ENCODE measurements at regions not wholly inside any gene's neighbourhood (a gene's known extent, or its start where the extent isn't known, plus 50 kb on each side); places are given as distances from the start of the nearest gene placed in this dataset.

DNA sequence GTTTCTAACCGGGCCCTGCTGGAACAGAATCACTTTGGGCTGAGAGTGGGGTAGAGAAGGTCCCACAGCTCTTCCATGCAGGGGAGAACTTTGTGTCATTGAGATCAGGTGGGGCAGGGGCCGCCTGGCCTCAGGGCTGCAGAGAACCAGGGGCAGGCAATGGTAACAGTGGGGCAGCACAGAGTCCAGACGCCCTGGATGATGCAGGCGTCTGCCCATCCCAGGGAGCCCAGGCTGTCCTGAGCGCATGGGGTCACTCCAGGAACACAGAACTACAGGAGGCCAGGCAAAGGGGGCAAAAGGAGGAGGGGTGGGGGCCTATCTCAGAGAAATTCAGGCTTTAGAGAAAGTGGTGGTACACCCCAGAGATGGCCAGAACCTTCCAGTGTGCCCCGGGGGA is 121.3 kb downstream of the NDUFA10 start:
- H3K79me2 ChIP-seq (ENCODE audit: control insufficient read depth, insufficient read depth, low read length) = no peaks in the 10 kb centered on the region
- intact Hi-C loops (cut with micrococcal nuclease; ENCODE audit: unreplicated experiment) (no loop called here), in situ Hi-C loops (cut with MboI) (no loop called here)
- no peak for FAIRE-seq
- no peak overlapping the region for H3K9ac ChIP-seq (ENCODE audit: control insufficient read depth, insufficient read depth, low read length)
- TF ChIP-seq, protein P1, sequence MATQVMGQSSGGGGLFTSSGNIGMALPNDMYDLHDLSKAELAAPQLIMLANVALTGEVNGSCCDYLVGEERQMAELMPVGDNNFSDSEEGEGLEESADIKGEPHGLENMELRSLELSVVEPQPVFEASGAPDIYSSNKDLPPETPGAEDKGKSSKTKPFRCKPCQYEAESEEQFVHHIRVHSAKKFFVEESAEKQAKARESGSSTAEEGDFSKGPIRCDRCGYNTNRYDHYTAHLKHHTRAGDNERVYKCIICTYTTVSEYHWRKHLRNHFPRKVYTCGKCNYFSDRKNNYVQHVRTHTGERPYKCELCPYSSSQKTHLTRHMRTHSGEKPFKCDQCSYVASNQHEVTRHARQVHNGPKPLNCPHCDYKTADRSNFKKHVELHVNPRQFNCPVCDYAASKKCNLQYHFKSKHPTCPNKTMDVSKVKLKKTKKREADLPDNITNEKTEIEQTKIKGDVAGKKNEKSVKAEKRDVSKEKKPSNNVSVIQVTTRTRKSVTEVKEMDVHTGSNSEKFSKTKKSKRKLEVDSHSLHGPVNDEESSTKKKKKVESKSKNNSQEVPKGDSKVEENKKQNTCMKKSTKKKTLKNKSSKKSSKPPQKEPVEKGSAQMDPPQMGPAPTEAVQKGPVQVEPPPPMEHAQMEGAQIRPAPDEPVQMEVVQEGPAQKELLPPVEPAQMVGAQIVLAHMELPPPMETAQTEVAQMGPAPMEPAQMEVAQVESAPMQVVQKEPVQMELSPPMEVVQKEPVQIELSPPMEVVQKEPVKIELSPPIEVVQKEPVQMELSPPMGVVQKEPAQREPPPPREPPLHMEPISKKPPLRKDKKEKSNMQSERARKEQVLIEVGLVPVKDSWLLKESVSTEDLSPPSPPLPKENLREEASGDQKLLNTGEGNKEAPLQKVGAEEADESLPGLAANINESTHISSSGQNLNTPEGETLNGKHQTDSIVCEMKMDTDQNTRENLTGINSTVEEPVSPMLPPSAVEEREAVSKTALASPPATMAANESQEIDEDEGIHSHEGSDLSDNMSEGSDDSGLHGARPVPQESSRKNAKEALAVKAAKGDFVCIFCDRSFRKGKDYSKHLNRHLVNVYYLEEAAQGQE (IDR thresholded peaks at IDR 0.05; ENCODE audit: low read depth, low read length) = no peak
- TF ChIP-seq POLR2A (IDR thresholded peaks at IDR 0.05; ENCODE audit: low read depth, low read length) (no peak), CBX5 (IDR thresholded peaks at IDR 0.05; ENCODE audit: low read depth) (no peak)
- DNase-seq (ENCODE audit: low read depth, low spot score) = no peak
- H3K9me3 ChIP-seq (replicated peaks; ENCODE audit: control insufficient read depth, insufficient read depth, low read length) = no peaks in the 10 kb centered on the region
- no peak overlapping the region for H2AFZ ChIP-seq (ENCODE audit: control insufficient read depth, low read depth, low read length)
- no peak overlapping the region for H3K4me3 ChIP-seq
- no peak for ATAC-seq
- RAD21 ChIA-PET (ENCODE audit: unreplicated experiment) = no interaction called here
- H3K36me3 ChIP-seq (ENCODE audit: control insufficient read depth in 2 of 2, insufficient read depth in 2 of 2, low read length in 1 of 2) = no peaks in the 10 kb centered on the region
- no peaks in the 10 kb centered on the region for H3K27me3 ChIP-seq (replicated peaks in 1 of 2; ENCODE audit: control insufficient read depth in 2 of 2, insufficient read depth in 2 of 2, low read length in 1 of 2)
- CTCF ChIA-PET = no interaction called here
- SMC1A ChIA-PET (ENCODE audit: uncharacterized antibody, unreplicated experiment) = no interaction called here
- no peaks in the 10 kb centered on the region for H3K4me1 ChIP-seq (ENCODE audit: control insufficient read depth, insufficient read depth, low read length)
- H4K20me1 ChIP-seq (ENCODE audit: control insufficient read depth, insufficient read depth) = no peaks in the 10 kb centered on the region
- no peak overlapping the region for H3K4me2 ChIP-seq (ENCODE audit: control insufficient read depth, insufficient read depth)
- no TSS peak for BruUV-seq (replicated peaks)
- POLR2A ChIA-PET = no interaction called here
- no peak overlapping the region for H3K27ac ChIP-seq (ENCODE audit: control insufficient read depth, insufficient read depth)
- WGBS (ENCODE audit: insufficient coverage, insufficient replicate concordance, low lambda C conversion rate, missing lambda C conversion rate) = 60% methylated on average over 6 of the region's 6 CpGs

GRCh38 chr2:239903210-239903609 is 121.9 kb downstream of the NDUFA10 start:
- Histone ChIP-seq H4K20me1 (ENCODE audit: control insufficient read depth, insufficient read depth) (no peaks in the 10 kb centered on the region), H3K4me2 (ENCODE audit: control insufficient read depth, insufficient read depth) (no peak overlapping the region), H3K27ac (ENCODE audit: control insufficient read depth, insufficient read depth) (no peak overlapping the region), H3K4me1 (ENCODE audit: control insufficient read depth, insufficient read depth, low read length) (no peaks in the 10 kb centered on the region), H2AFZ (ENCODE audit: control insufficient read depth, low read depth, low read length) (no peak overlapping the region), H3K9ac (ENCODE audit: control insufficient read depth, insufficient read depth, low read length) (no peak overlapping the region), H3K27me3 (replicated peaks in 1 of 2; ENCODE audit: control insufficient read depth in 2 of 2, insufficient read depth in 2 of 2, low read length in 1 of 2) (no peaks in the 10 kb centered on the region), H3K36me3 (ENCODE audit: control insufficient read depth in 2 of 2, insufficient read depth in 2 of 2, low read length in 1 of 2) (no peaks in the 10 kb centered on the region), H3K4me3 (no peak overlapping the region), H3K9me3 (replicated peaks; ENCODE audit: control insufficient read depth, insufficient read depth, low read length) (no peaks in the 10 kb centered on the region), H3K79me2 (ENCODE audit: control insufficient read depth, insufficient read depth, low read length) (no peaks in the 10 kb centered on the region)
- ChIA-PET POLR2A (no interaction called here), RAD21 (ENCODE audit: unreplicated experiment) (no interaction called here), CTCF (no interaction called here), SMC1A (ENCODE audit: uncharacterized antibody, unreplicated experiment) (no interaction called here)
- BruUV-seq (replicated peaks) = no TSS peak
- in situ Hi-C loops (cut with MboI) (no loop called here), intact Hi-C loops (cut with micrococcal nuclease; ENCODE audit: unreplicated experiment) (no loop called here)
- no peak for FAIRE-seq
- no peak for ATAC-seq
- no peak for DNase-seq (ENCODE audit: low read depth, low spot score)
- TF ChIP-seq POU2F2 (IDR thresholded peaks at IDR 0.05; ENCODE audit: borderline replicate concordance, low read depth, low read length) (no peak), TCF3 (IDR thresholded peaks at IDR 0.05; ENCODE audit: borderline replicate concordance, insufficient read depth, low read depth, low read length) (no peak), NR2C1 (IDR thresholded peaks at IDR 0.05) (no peak), ZNF622 (IDR thresholded peaks at IDR 0.05) (no peak), HCFC1 (IDR thresholded peaks at IDR 0.05; ENCODE audit: low read length) (no peak), BACH1 (IDR thresholded peaks at IDR 0.05; ENCODE audit: borderline replicate concordance) (no peak), STAT3 (IDR thresholded peaks at IDR 0.05; ENCODE audit: low read depth, low read length) (no peak), RBBP5 (conservative IDR thresholded peaks at IDR 0.05) (no peak), BMI1 (IDR thresholded peaks at IDR 0.05; ENCODE audit: borderline replicate concordance) (no peak)
- 32% methylated on average over 8 of the region's 8 CpGs for WGBS (ENCODE audit: insufficient coverage, insufficient replicate concordance, low lambda C conversion rate, missing lambda C conversion rate)

Measured in GM12878 (cell line).